Choroid plexus epithelial cell (primary cell): ENCODE measurements at regions not wholly inside any gene's neighbourhood (a gene's known extent, or its start where the extent isn't known, plus 50 kb on each side); places are given as distances from the start of the nearest gene placed in this dataset.

Experiments used
- DNase-seq: peaks from one replicate; pipeline ENCODE4 v3.0.0-alpha.2; 2010; ENCODE audit warnings: low read depth
- H3K4me3 ChIP-seq: 2 replicates; pipeline ENCODE4 v1.5.1; 2011; ENCODE audit warnings: low read depth, mild to moderate bottlenecking, control low read depth, low read length, moderate library complexity
- TF ChIP-seq, protein P1 (sequence below): conservative IDR thresholded peaks from 2 replicates; pipeline ENCODE4 v1.5.1; 2011; ENCODE audit warnings: low read depth, mild to moderate bottlenecking, control low read depth, inconsistent platforms, low read length, moderate library complexity

- no peak for DNase-seq
- TF ChIP-seq, protein P1, sequence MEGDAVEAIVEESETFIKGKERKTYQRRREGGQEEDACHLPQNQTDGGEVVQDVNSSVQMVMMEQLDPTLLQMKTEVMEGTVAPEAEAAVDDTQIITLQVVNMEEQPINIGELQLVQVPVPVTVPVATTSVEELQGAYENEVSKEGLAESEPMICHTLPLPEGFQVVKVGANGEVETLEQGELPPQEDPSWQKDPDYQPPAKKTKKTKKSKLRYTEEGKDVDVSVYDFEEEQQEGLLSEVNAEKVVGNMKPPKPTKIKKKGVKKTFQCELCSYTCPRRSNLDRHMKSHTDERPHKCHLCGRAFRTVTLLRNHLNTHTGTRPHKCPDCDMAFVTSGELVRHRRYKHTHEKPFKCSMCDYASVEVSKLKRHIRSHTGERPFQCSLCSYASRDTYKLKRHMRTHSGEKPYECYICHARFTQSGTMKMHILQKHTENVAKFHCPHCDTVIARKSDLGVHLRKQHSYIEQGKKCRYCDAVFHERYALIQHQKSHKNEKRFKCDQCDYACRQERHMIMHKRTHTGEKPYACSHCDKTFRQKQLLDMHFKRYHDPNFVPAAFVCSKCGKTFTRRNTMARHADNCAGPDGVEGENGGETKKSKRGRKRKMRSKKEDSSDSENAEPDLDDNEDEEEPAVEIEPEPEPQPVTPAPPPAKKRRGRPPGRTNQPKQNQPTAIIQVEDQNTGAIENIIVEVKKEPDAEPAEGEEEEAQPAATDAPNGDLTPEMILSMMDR: no peak
- no peak overlapping the region for H3K4me3 ChIP-seq
Measured at GRCh38 chr12:87378526-87378925, 650.7 kb downstream of the C12orf50 start.

DNA sequence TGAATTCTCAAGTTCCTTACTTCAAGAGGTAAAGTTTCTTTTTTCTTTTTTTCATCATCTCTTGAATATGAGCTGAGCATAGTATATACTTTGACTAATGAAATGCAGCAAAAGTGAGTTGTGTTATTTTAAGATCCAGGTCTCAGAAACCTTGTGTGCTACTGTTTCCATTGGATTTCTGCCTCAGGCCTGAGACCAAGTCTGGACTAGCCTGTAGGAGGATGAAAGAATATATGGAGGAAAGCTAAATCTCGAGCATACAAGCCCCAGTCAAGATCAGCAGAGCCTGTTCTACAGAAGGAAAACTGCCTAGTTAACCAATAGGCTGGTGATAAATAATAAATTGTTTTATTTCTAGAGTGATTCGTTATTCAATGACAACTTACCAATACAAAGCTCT is 652.5 kb downstream of the C12orf50 start:
- no peak overlapping the region for H3K4me3 ChIP-seq
- TF ChIP-seq, protein P1: no peak
- DNase-seq: no peak

- no peak overlapping the region for H3K4me3 ChIP-seq
- TF ChIP-seq, protein P1: no peak
- no peak for DNase-seq
Measured at GRCh38 chr12:87369161-87369560, 660.0 kb downstream of the C12orf50 start.

DNA sequence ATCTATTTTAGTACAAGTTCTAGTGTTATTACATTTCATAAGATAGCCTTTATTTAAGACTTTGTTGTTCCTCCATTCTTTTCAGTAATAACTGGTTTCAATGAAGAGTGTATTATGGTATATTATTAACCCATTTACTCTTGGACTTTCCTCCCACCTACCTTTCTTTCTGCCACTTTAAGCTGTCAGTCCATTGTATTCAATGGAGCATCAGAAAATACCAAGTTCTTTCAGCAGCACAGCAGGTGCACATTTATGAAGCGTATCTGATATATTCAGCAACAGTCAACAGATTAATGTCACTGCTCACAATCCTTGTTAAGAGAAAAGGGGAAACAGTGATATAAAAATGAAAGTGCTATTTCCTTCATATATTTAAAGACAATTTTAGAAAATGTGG is 660.9 kb downstream of the C12orf50 start:
- DNase-seq: no peak
- TF ChIP-seq, protein P1: no peak
- no peak overlapping the region for H3K4me3 ChIP-seq

DNA sequence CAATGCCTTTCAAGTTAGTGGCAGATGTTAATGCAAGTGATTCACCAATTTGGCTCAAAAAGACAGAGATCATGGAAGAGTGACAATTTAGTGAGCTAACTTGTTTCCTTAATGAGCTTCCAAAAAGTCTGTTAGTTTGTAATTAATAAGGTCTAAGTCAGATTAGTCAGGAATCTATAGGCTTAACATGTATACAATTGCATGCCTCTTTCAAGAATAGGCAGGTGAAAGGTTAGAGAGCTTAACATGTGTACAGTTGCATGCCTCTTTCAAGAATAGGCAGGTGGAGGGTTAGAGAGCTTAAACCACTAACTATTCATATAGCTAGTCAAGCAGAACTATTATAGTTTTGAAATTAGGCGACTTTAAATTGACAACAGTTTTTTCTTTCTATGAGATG is 663.8 kb downstream of the C12orf50 start:
- TF ChIP-seq, protein P1: no peak

DNA sequence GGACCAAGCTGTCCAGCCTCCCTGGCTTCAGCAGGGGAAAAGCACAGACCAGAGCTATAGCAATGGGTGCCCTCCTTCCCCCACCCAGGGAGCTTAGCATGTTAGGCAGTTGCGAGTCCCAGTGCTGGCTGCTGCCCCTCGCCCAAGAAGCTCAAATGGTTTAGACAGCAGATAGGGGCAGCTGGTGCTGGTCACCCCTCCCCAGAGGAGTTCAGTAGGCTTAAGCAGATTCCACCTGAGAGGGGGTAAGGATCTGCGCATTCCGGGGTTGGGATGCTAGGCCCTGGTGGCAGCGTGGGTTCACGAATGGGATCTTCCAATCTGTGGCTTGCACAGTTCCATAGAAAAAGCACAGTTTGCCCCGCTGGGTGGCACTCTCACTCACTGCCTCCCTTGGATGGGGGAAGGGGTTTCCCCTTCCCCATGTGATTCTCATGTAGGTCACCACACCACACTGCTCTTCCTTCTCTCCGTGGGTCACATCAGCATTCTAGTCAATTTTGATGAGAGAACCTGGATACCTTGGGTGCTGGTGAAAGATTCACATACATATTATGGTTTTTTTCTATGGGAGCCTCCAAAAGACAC is 665.6 kb downstream of the C12orf50 start:
- DNase-seq: no peak
- no peak overlapping the region for H3K4me3 ChIP-seq
- TF ChIP-seq, protein P1: no peak

More for the DNA sequence above, 663.8 kb downstream of the C12orf50 start:
- H3K4me3 ChIP-seq: no peak overlapping the region
- DNase-seq: no peak

GRCh38 chr12:87349681-87350080 is 679.5 kb downstream of the C12orf50 start:
- TF ChIP-seq, protein P1: no peak
- DNase-seq: no peak
- no peak overlapping the region for H3K4me3 ChIP-seq
